Adipocyte (in vitro differentiated cells): ENCODE measurements at regions not wholly inside any gene's neighbourhood (a gene's known extent, or its start where the extent isn't known, plus 50 kb on each side); places are given as distances from the start of the nearest gene placed in this dataset.

Experiments
- DNase-seq: peaks from one replicate; pipeline ENCODE4 v3.0.0-alpha.2; 2015; ENCODE audit warnings: low read depth
- H3K27me3 ChIP-seq: replicated peaks from 2 replicates; pipeline ENCODE4 v1.7.0; 2013; ENCODE audit warnings: mild to moderate bottlenecking, low read length, moderate library complexity; ENCODE audit not compliant: control insufficient read depth, insufficient read depth
- H3K36me3 ChIP-seq: 2 replicates; pipeline ENCODE4 v1.7.0; 2013; ENCODE audit warnings: low read length, mild to moderate bottlenecking, moderate library complexity; ENCODE audit not compliant: control insufficient read depth, insufficient read depth, severe bottlenecking
- H3K4me1 ChIP-seq: 2 replicates; pipeline ENCODE4 v1.7.0; 2013; ENCODE audit warnings: mild to moderate bottlenecking, low read length, moderate library complexity; ENCODE audit not compliant: control insufficient read depth, insufficient read depth
- H3K4me3 ChIP-seq: 2 replicates; pipeline ENCODE4 v1.7.0; 2013; ENCODE audit warnings: mild to moderate bottlenecking, low read length, moderate library complexity
- H3K9ac ChIP-seq: 2 replicates; pipeline ENCODE4 v1.7.0; 2013; ENCODE audit warnings: mild to moderate bottlenecking, low read length, moderate library complexity
- H3K9me3 ChIP-seq: 2 replicates; pipeline ENCODE4 v1.7.0; 2013; ENCODE audit warnings: mild to moderate bottlenecking, low read length, moderate library complexity; ENCODE audit not compliant: control insufficient read depth

DNA sequence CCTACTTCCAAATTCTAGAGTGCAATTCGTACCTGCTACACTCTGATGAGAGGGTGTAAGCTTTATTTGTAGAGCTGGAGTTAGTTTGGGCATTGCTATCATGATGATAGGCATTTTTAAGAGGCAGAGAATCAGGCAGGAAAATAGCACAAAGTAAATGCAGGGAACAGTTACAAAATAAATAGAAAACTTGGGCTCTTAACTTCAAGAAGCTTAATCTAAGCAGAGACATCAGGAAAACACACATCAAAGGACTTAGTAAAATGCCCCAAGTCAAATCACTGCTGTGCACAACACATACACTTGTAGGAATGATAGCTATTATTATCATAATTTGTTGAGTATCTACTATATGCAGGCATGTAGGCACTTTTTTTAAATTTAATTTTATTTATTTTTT is 381.2 kb downstream of the CD83 start:
- no peak for DNase-seq
- no peaks in the 10 kb centered on the region for H3K27me3 ChIP-seq

DNA sequence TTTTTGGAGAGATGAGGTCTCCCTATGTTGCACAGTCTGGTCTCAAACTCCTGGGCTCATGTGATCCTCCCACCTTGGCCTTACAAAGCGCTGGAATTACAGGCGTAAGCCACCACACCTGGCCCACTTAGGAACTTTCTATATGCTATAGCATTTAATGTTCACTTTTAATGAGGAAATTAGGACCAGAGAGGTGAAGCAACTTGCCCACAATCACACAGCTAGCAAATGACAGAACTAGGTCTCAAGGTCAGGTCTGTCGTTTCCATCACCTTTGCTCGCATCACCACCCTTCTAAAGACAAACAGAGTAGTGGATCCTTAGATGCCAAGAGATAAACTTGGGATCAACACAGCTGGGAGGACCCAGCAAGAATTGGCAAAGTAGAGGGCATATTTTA is 381.7 kb downstream of the CD83 start:
- Histone ChIP-seq H3K27me3 (no peaks in the 10 kb centered on the region), H3K9me3 (peaks cover 6% of the 10 kb centered on the region), H3K36me3 (no peaks in the 10 kb centered on the region), H3K4me1 (peaks cover 7% of the 10 kb centered on the region), H3K4me3 (no peak overlapping the region), H3K9ac (no peak overlapping the region)
- no peak for DNase-seq

More for the DNA sequence above, 381.2 kb downstream of the CD83 start:
- H3K4me3 ChIP-seq, result no peak overlapping the region
- H3K9ac ChIP-seq, result no peak overlapping the region
- no peaks in the 10 kb centered on the region for H3K36me3 ChIP-seq
- peaks cover 6% of the 10 kb centered on the region for H3K9me3 ChIP-seq
- peaks cover 7% of the 10 kb centered on the region for H3K4me1 ChIP-seq

DNA sequence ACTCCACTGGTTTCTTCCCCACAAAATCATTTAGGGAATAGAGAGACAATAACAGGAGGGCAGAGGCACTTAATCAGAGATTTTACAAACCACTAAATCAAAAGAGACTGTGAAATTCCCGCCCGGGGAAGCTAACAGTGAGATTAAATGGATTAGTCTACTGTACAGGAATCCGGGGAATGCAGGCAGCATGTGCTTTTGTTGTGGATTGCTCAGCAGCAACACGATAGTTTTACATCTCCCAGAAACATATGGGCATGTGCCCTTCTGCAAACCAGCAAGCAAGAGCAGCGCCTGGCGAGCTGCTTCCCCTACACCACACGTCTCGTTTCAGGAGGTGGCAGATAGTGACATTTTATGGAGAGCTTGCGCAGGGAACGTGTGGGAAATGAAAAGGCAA is 382.3 kb downstream of the CD83 start:
- H3K4me3 ChIP-seq, result no peak overlapping the region
- DNase-seq, result peak; percentile 90
- no peaks in the 10 kb centered on the region for H3K27me3 ChIP-seq
- no peaks in the 10 kb centered on the region for H3K36me3 ChIP-seq
- no peak overlapping the region for H3K9ac ChIP-seq
- peaks cover 6% of the 10 kb centered on the region for H3K9me3 ChIP-seq
- H3K4me1 ChIP-seq, result peaks cover 7% of the 10 kb centered on the region

GRCh38 chr6:14500809-14501208 is 383.2 kb downstream of the CD83 start:
- Histone ChIP-seq H3K36me3 (no peaks in the 10 kb centered on the region), H3K9me3 (peaks cover 6% of the 10 kb centered on the region), H3K4me3 (no peak overlapping the region), H3K4me1 (peaks cover 7% of the 10 kb centered on the region), H3K27me3 (no peaks in the 10 kb centered on the region), H3K9ac (no peak overlapping the region)
- no peak for DNase-seq

- no peaks in the 10 kb centered on the region for H3K36me3 ChIP-seq
- DNase-seq, result no peak
- peaks cover 7% of the 10 kb centered on the region for H3K4me1 ChIP-seq
- H3K4me3 ChIP-seq, result no peak overlapping the region
- H3K27me3 ChIP-seq, result no peaks in the 10 kb centered on the region
- H3K9me3 ChIP-seq, result peaks cover 4% of the 10 kb centered on the region
- no peak overlapping the region for H3K9ac ChIP-seq
Observed at GRCh38 chr6:14501240-14501639, 383.7 kb downstream of the CD83 start.

DNA sequence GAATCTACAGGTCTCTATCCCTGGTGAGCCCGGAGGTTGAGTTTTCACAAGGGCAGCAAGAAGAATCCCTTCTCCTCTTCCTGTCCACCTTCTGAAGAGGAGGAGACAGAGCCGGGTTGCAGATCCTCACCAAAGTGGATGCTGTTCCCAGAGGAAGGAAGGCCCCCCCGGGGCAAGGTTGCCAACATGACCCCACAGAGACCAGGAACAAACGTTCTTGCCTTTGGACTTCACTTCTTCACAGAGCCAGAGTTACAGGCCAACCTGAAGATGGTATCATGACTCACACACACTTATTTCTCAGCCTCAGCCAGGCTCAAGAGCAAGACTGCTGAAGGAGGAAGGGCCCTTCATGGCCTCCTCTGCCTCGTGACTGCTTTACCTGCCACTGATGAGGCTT is 384.3 kb downstream of the CD83 start:
- H3K9me3 ChIP-seq, result no peaks in the 10 kb centered on the region
- H3K36me3 ChIP-seq, result no peaks in the 10 kb centered on the region
- DNase-seq, result no peak
- no peak overlapping the region for H3K9ac ChIP-seq
- no peak overlapping the region for H3K4me3 ChIP-seq
- peaks cover 7% of the 10 kb centered on the region for H3K4me1 ChIP-seq
- H3K27me3 ChIP-seq, result no peaks in the 10 kb centered on the region

DNA sequence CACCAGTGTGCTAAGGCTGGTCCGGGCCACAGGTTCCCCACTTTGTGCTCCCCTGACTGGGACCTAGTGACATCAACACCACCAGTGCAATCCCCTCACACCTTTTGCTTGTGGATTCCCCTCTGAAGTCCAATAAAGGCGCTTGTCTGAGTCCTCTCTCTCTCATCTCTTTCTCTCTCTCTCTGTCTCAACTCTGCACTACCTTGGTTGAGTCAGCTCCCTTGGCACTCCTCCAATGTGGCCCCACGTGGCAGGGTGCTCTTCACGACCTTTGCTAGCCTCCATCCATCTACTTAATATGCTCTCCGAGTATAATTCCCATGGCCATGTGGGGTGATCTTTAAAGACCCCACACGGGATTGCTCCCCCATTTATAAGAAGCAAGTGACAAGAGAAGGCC is 385.0 kb downstream of the CD83 start:
- DNase-seq, result no peak
- Histone ChIP-seq H3K36me3 (no peaks in the 10 kb centered on the region), H3K9ac (no peak overlapping the region), H3K27me3 (no peaks in the 10 kb centered on the region), H3K4me1 (peaks cover 7% of the 10 kb centered on the region), H3K9me3 (no peaks in the 10 kb centered on the region), H3K4me3 (no peak overlapping the region)

DNA sequence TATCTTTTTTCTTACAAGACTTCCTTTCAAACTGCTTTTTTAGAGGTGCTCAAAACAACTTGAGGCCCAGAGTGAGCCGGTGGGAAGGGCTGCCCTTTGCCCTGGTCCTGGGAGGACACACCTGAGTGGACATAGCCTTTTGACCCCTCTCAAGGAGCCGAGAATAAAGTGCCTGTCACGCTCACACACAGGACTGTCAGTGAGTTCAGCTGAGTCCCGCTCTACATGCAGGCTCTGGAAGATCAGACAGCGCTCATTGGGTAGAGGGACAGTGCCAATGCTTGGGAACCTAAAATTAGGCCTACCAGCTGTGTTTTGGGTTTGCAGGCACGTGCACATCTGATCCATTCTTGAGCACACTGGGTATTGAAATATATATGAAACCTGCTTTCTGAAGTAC is 387.8 kb downstream of the CD83 start:
- Histone ChIP-seq H3K4me1 (no peaks in the 10 kb centered on the region), H3K9ac (no peak overlapping the region), H3K36me3 (no peaks in the 10 kb centered on the region), H3K27me3 (no peaks in the 10 kb centered on the region), H3K9me3 (no peaks in the 10 kb centered on the region), H3K4me3 (no peak overlapping the region)
- DNase-seq, result no peak

GRCh38 chr6:14506656-14507246 is 389.2 kb downstream of the CD83 start:
- Histone ChIP-seq H3K27me3 (no peaks in the 10 kb centered on the region), H3K36me3 (no peaks in the 10 kb centered on the region), H3K4me3 (no peak overlapping the region), H3K9me3 (no peaks in the 10 kb centered on the region), H3K9ac (no peak overlapping the region), H3K4me1 (peaks cover 7% of the 10 kb centered on the region)
- no peak for DNase-seq

GRCh38 chr6:14509120-14509519 is 391.5 kb downstream of the CD83 start:
- H3K9me3 ChIP-seq, result no peaks in the 10 kb centered on the region
- no peaks in the 10 kb centered on the region for H3K36me3 ChIP-seq
- peaks cover 7% of the 10 kb centered on the region for H3K4me1 ChIP-seq
- H3K4me3 ChIP-seq, result no peak overlapping the region
- DNase-seq, result no peak
- H3K27me3 ChIP-seq, result no peaks in the 10 kb centered on the region
- H3K9ac ChIP-seq, result no peak overlapping the region

DNA sequence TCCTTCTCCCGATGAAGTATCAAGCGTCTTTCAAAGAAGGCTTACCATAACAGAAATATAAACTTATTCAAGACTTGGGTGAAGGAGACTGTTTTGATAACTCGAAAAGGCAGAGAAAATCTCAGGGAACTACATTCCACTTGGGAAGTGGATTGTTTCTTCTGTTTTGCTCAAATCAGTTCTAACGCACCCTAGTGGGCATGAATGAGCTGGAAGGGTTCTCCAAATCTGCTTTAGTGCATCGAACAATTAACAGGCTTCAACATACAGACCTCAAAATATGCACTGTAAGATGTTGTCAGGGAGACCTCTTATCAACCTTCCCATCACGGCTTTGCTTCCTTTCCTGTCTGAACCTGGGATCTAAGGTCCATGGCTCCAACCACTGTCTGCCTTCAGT is 392.5 kb downstream of the CD83 start:
- no peaks in the 10 kb centered on the region for H3K27me3 ChIP-seq
- H3K9me3 ChIP-seq, result no peaks in the 10 kb centered on the region
- no peaks in the 10 kb centered on the region for H3K36me3 ChIP-seq
- H3K4me3 ChIP-seq, result no peak overlapping the region
- H3K4me1 ChIP-seq, result peaks cover 7% of the 10 kb centered on the region
- H3K9ac ChIP-seq, result no peak overlapping the region
- DNase-seq, result peak; percentile 9

GRCh38 chr6:14511061-14511586 is 393.6 kb downstream of the CD83 start:
- H3K9me3 ChIP-seq, result no peaks in the 10 kb centered on the region
- H3K4me3 ChIP-seq, result no peak overlapping the region
- H3K9ac ChIP-seq, result no peak overlapping the region
- H3K4me1 ChIP-seq, result peaks cover 7% of the 10 kb centered on the region
- peak; percentile 7 for DNase-seq
- H3K36me3 ChIP-seq, result no peaks in the 10 kb centered on the region
- no peaks in the 10 kb centered on the region for H3K27me3 ChIP-seq
